SK-N-SH treated with all-trans-retinoic acid at 6 μM for 48 hours (cell line): ENCODE measurements at regions not wholly inside any gene's neighbourhood (a gene's known extent, or its start where the extent isn't known, plus 50 kb on each side); places are given as distances from the start of the nearest gene placed in this dataset.

Experiments used
- ATAC-seq: fragments of 200-7000 bp; cut with Tn5 transposase; 3 replicates; pipeline ENCODE4 v1.9.1; 2020; ENCODE audit warnings: mild to moderate bottlenecking, moderate library complexity
- ARNTL ChIP-seq: fragments of 450-650 bp; formaldehyde crosslinking; IDR thresholded peaks from 2 replicates; pipeline ENCODE4 v1.5.0; 2020; ENCODE audit warnings: low read depth, mild to moderate bottlenecking, moderate library complexity, borderline replicate concordance
- BACH2 ChIP-seq: fragments of 250-450 bp; sonication (Bioruptor Pico); IDR thresholded peaks from 2 replicates; pipeline ENCODE4 v1.9.0; 2021; ENCODE audit warnings: mild to moderate bottlenecking, borderline replicate concordance
- CSDC2 ChIP-seq: fragments of 250-450 bp; sonication (Bioruptor Pico); IDR thresholded peaks from 2 replicates; pipeline ENCODE4 v1.5.0; 2020; ENCODE audit warnings: mild to moderate bottlenecking, moderate library complexity
- ESRRG ChIP-seq: fragments of 250-450 bp; sonication (Bioruptor Pico); IDR thresholded peaks from 2 replicates; pipeline ENCODE4 v1.6.1; 2021; ENCODE audit warnings: mild to moderate bottlenecking
- GLIS3 ChIP-seq: fragments of 250-450 bp; sonication (Bioruptor Pico); IDR thresholded peaks from 2 replicates; pipeline ENCODE4 v1.5.0; 2020; ENCODE audit warnings: mild to moderate bottlenecking, moderate library complexity
- ISL1 ChIP-seq: fragments of 250-450 bp; sonication (Bioruptor Pico); IDR thresholded peaks from 2 replicates; pipeline ENCODE4 v2.1.2; 2022; ENCODE audit warnings: mild to moderate bottlenecking, moderate library complexity
- OSR1 ChIP-seq: fragments of 250-450 bp; sonication (Bioruptor Pico); IDR thresholded peaks from 2 replicates; pipeline ENCODE4 v1.8.0; 2022; ENCODE audit warnings: moderate library complexity, mild to moderate bottlenecking, inconsistent platforms
- PPARA ChIP-seq: fragments of 250-450 bp; sonication (Bioruptor Pico); IDR thresholded peaks from 2 replicates; pipeline ENCODE4 v1.5.0; 2020; ENCODE audit warnings: mild to moderate bottlenecking, borderline replicate concordance
- RARB ChIP-seq: fragments of 250-450 bp; sonication (Bioruptor Pico); IDR thresholded peaks from 2 replicates; pipeline ENCODE4 v1.8.0; 2021; ENCODE audit warnings: mild to moderate bottlenecking, moderate library complexity
- SNAI2 ChIP-seq: fragments of 250-450 bp; sonication (Bioruptor Pico); IDR thresholded peaks from 2 replicates; pipeline ENCODE4 v1.5.0; 2020; ENCODE audit warnings: mild to moderate bottlenecking, moderate library complexity
- TCF4 ChIP-seq: fragments of 250-450 bp; sonication (Bioruptor Pico); IDR thresholded peaks from 2 replicates; pipeline ENCODE4 v1.8.0; 2021; ENCODE audit warnings: mild to moderate bottlenecking, moderate library complexity, borderline replicate concordance
- TOX ChIP-seq: fragments of 250-450 bp; sonication (Bioruptor Pico); IDR thresholded peaks from 2 replicates; pipeline ENCODE4 v1.8.0; 2021; ENCODE audit warnings: mild to moderate bottlenecking, moderate library complexity, borderline replicate concordance
- ZC3H10 ChIP-seq: fragments of 250-450 bp; sonication (Bioruptor Pico); IDR thresholded peaks from 2 replicates; pipeline ENCODE4 v1.5.1; 2021; ENCODE audit warnings: mild to moderate bottlenecking, moderate library complexity
- ZFP3 ChIP-seq: fragments of 250-450 bp; sonication (Bioruptor Pico); IDR thresholded peaks from 2 replicates; pipeline ENCODE4 v1.5.0; 2020; ENCODE audit warnings: mild to moderate bottlenecking, moderate library complexity
- ZFP30 ChIP-seq: fragments of 450-650 bp; formaldehyde crosslinking; IDR thresholded peaks from 2 replicates; pipeline ENCODE4 v1.5.0; 2022; ENCODE audit warnings: mild to moderate bottlenecking, moderate library complexity
- ZNF565 ChIP-seq: fragments of 450-650 bp; formaldehyde crosslinking; conservative IDR thresholded peaks from 2 replicates; pipeline ENCODE4 v1.5.0; 2020; ENCODE audit warnings: low read depth, mild to moderate bottlenecking, moderate library complexity
- ZNF70 ChIP-seq: fragments of 450-650 bp; formaldehyde crosslinking; IDR thresholded peaks from 2 replicates; pipeline ENCODE4 v1.5.0; 2020; ENCODE audit warnings: mild to moderate bottlenecking, moderate library complexity
- ZNF8 ChIP-seq: fragments of 450-650 bp; formaldehyde crosslinking; IDR thresholded peaks from 2 replicates; pipeline ENCODE4 v1.5.0; 2020; ENCODE audit warnings: mild to moderate bottlenecking, moderate library complexity
- TF ChIP-seq, protein P1 (sequence below): fragments of 250-450 bp; sonication (Bioruptor Pico); IDR thresholded peaks from 2 replicates; pipeline ENCODE4 v1.5.1; 2021; ENCODE audit warnings: mild to moderate bottlenecking, moderate library complexity
- TF ChIP-seq, protein P2 (sequence below): fragments of 250-450 bp; sonication (Bioruptor Pico); IDR thresholded peaks from 2 replicates; pipeline ENCODE4 v1.8.0; 2021; ENCODE audit warnings: low read depth, mild to moderate bottlenecking, moderate library complexity, borderline replicate concordance
- TF ChIP-seq, protein P3 (sequence below): fragments of 250-450 bp; sonication (Bioruptor Pico); IDR thresholded peaks from 2 replicates; pipeline ENCODE4 v1.5.1; 2020; ENCODE audit warnings: low read depth, mild to moderate bottlenecking, moderate library complexity
- TF ChIP-seq, protein P4 (sequence below): fragments of 250-450 bp; sonication (Bioruptor Pico); IDR thresholded peaks from 2 replicates; pipeline ENCODE4 v1.8.0; 2020; ENCODE audit warnings: mild to moderate bottlenecking, moderate library complexity, borderline replicate concordance
- TF ChIP-seq, protein P5 (sequence below): fragments of 250-450 bp; sonication (Bioruptor Pico); IDR thresholded peaks from 2 replicates; pipeline ENCODE4 v1.5.0; 2020; ENCODE audit warnings: mild to moderate bottlenecking, moderate library complexity

DNA sequence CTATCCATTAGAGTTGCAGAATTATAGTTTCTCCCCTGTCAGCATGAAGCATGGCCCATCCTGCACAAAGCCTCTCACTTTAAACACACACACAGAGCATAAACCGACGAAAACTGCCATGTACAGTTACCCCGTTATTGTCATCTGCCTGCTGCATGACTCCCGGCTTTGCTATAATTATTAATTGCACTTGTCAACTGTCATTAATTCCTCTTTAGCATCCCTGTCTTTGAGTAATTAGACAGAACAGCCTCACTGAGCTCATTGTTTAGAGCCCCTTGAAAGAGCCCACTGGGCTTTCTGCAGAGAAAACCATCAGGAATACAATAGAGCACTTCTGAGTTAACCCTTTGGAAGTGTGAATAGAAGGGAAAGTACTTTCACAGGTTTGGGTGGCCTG lies 307.2 kb upstream of the SOX5 start:
- TF ChIP-seq GLIS3 (CRISPR knock-in tag) (no peak), BACH2 (CRISPR knock-in tag) (no peak), ESRRG (CRISPR knock-in tag) (no peak), ISL1 (CRISPR knock-in tag) (no peak), ZNF70 (CRISPR knock-in tag) (no peak), TCF4 (CRISPR knock-in tag) (no peak), CSDC2 (CRISPR knock-in tag) (no peak), TOX (CRISPR knock-in tag) (no peak), ZC3H10 (CRISPR knock-in tag) (no peak), ZFP3 (CRISPR knock-in tag) (no peak), ZNF565 (CRISPR knock-in tag) (no peak), SNAI2 (no peak), OSR1 (no peak), ZFP30 (CRISPR knock-in tag) (no peak), RARB (CRISPR knock-in tag) (no peak), PPARA (no peak)
- TF ChIP-seq, protein P1, sequence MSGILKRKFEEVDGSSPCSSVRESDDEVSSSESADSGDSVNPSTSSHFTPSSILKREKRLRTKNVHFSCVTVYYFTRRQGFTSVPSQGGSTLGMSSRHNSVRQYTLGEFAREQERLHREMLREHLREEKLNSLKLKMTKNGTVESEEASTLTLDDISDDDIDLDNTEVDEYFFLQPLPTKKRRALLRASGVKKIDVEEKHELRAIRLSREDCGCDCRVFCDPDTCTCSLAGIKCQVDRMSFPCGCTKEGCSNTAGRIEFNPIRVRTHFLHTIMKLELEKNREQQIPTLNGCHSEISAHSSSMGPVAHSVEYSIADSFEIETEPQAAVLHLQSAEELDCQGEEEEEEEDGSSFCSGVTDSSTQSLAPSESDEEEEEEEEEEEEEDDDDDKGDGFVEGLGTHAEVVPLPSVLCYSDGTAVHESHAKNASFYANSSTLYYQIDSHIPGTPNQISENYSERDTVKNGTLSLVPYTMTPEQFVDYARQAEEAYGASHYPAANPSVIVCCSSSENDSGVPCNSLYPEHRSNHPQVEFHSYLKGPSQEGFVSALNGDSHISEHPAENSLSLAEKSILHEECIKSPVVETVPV (CRISPR knock-in tag): no peak
- TF ChIP-seq, protein P2, sequence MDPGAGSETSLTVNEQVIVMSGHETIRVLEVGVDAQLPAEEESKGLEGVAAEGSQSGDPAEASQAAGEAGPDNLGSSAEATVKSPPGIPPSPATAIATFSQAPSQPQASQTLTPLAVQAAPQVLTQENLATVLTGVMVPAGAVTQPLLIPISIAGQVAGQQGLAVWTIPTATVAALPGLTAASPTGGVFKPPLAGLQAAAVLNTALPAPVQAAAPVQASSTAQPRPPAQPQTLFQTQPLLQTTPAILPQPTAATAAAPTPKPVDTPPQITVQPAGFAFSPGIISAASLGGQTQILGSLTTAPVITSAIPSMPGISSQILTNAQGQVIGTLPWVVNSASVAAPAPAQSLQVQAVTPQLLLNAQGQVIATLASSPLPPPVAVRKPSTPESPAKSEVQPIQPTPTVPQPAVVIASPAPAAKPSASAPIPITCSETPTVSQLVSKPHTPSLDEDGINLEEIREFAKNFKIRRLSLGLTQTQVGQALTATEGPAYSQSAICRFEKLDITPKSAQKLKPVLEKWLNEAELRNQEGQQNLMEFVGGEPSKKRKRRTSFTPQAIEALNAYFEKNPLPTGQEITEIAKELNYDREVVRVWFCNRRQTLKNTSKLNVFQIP (CRISPR knock-in tag): no peak
- TF ChIP-seq, protein P3, sequence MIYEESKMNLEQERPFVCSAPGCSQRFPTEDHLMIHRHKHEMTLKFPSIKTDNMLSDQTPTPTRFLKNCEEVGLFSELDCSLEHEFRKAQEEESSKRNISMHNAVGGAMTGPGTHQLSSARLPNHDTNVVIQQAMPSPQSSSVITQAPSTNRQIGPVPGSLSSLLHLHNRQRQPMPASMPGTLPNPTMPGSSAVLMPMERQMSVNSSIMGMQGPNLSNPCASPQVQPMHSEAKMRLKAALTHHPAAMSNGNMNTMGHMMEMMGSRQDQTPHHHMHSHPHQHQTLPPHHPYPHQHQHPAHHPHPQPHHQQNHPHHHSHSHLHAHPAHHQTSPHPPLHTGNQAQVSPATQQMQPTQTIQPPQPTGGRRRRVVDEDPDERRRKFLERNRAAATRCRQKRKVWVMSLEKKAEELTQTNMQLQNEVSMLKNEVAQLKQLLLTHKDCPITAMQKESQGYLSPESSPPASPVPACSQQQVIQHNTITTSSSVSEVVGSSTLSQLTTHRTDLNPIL: no peak
- TF ChIP-seq, all 23 proteins: peak for 0
- ATAC-seq: no peak

DNA sequence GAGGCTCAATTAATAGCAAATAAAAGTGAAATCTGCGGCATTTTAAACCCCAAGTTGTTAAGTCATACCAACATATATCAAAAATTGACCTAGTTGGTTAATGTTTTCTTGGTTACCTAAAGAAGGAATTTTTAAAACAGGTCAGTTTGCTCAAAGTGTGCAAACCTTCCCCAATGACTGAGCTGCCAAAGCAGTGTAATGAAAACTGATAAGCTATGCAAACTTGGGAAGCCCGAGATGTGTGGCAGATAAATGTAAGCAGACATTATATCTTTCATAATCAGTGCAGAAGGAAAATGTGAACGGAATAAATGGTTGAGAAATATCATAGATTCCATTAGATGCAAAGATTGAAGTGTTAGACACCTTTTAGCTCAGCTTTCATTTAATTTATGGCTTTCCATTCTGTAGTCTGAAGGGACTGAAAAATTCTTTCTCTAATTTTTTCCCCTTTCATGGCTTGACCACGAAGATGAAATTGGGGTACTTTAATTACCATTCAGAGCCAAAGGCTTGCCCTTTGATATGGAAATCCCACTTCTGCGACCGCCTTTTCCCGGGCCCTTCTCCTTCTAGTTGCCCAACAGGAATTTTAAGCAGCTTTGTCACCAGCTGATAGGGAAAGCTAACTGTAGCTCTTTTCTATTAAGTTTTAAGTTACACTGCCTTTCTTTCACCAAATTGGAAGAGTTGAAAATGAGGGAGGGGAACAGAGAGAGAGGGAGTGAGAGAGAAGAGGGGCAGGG lies 306.6 kb upstream of the SOX5 start:
- TF ChIP-seq ZC3H10 (CRISPR knock-in tag): no peak
- TF ChIP-seq GLIS3 (CRISPR knock-in tag): no peak
- TF ChIP-seq, protein P4, sequence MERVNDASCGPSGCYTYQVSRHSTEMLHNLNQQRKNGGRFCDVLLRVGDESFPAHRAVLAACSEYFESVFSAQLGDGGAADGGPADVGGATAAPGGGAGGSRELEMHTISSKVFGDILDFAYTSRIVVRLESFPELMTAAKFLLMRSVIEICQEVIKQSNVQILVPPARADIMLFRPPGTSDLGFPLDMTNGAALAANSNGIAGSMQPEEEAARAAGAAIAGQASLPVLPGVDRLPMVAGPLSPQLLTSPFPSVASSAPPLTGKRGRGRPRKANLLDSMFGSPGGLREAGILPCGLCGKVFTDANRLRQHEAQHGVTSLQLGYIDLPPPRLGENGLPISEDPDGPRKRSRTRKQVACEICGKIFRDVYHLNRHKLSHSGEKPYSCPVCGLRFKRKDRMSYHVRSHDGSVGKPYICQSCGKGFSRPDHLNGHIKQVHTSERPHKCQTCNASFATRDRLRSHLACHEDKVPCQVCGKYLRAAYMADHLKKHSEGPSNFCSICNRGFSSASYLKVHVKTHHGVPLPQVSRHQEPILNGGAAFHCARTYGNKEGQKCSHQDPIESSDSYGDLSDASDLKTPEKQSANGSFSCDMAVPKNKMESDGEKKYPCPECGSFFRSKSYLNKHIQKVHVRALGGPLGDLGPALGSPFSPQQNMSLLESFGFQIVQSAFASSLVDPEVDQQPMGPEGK (CRISPR knock-in tag): no peak
- no peak for TF ChIP-seq CSDC2 (CRISPR knock-in tag)
- no peak for TF ChIP-seq ZNF565 (CRISPR knock-in tag)
- no peak for TF ChIP-seq SNAI2
- TF ChIP-seq, protein P2 (CRISPR knock-in tag): no peak
- no peak for TF ChIP-seq BACH2 (CRISPR knock-in tag)
- no peak for TF ChIP-seq PPARA
- no peak for TF ChIP-seq OSR1
- TF ChIP-seq ZFP3 (CRISPR knock-in tag): no peak
- no peak for TF ChIP-seq ARNTL (CRISPR knock-in tag)
- TF ChIP-seq TOX (CRISPR knock-in tag): no peak
- TF ChIP-seq ESRRG (CRISPR knock-in tag): no peak
- no peak for TF ChIP-seq TCF4 (CRISPR knock-in tag)
- TF ChIP-seq, protein P5, sequence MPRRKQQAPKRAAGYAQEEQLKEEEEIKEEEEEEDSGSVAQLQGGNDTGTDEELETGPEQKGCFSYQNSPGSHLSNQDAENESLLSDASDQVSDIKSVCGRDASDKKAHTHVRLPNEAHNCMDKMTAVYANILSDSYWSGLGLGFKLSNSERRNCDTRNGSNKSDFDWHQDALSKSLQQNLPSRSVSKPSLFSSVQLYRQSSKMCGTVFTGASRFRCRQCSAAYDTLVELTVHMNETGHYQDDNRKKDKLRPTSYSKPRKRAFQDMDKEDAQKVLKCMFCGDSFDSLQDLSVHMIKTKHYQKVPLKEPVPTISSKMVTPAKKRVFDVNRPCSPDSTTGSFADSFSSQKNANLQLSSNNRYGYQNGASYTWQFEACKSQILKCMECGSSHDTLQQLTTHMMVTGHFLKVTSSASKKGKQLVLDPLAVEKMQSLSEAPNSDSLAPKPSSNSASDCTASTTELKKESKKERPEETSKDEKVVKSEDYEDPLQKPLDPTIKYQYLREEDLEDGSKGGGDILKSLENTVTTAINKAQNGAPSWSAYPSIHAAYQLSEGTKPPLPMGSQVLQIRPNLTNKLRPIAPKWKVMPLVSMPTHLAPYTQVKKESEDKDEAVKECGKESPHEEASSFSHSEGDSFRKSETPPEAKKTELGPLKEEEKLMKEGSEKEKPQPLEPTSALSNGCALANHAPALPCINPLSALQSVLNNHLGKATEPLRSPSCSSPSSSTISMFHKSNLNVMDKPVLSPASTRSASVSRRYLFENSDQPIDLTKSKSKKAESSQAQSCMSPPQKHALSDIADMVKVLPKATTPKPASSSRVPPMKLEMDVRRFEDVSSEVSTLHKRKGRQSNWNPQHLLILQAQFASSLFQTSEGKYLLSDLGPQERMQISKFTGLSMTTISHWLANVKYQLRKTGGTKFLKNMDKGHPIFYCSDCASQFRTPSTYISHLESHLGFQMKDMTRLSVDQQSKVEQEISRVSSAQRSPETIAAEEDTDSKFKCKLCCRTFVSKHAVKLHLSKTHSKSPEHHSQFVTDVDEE (CRISPR knock-in tag): no peak
- TF ChIP-seq RARB (CRISPR knock-in tag): no peak
- TF ChIP-seq, protein P1 (CRISPR knock-in tag): no peak
- TF ChIP-seq ZNF8: no peak
- no peak for ATAC-seq
